CD4-positive, alpha-beta memory T cell (primary cell): ENCODE measurements at regions not wholly inside any gene's neighbourhood (a gene's known extent, or its start where the extent isn't known, plus 50 kb on each side); places are given as distances from the start of the nearest gene placed in this dataset.

Source experiments
- CTCF ChIA-PET: fragments of 350-600 bp; sonication (Branson Sonifier 250); formaldehyde crosslinking; loops from one replicate; lab custom pipeline; 2021; ENCODE audit warnings: inconsistent platforms; ENCODE audit not compliant: partially characterized antibody; lab: Charles Lee
- POLR2A ChIA-PET: fragments of 350-600 bp; sonication (Branson Sonifier 250); formaldehyde crosslinking; loops from one replicate; lab custom pipeline; 2021; ENCODE audit not compliant: partially characterized antibody; lab: Charles Lee
- DNase-seq, 5 donors: peaks; one replicate each; pipeline versions ENCODE4 v3.0.0 to v3.0.0-alpha.2; 2020 to 2022; ENCODE audit warnings: mixed read lengths in 1 of 5
- H3K27ac ChIP-seq: one replicate; pipeline ENCODE4 v1.7.0; 2013; ENCODE audit warnings: low read depth, low read length
- H3K27me3 ChIP-seq: 2 replicates; pipeline ENCODE4 v1.7.0; 2013; ENCODE audit warnings: mild to moderate bottlenecking, low read length, moderate library complexity; ENCODE audit not compliant: insufficient read depth
- H3K36me3 ChIP-seq: 2 replicates; pipeline ENCODE4 v1.7.0; 2013; ENCODE audit warnings: mild to moderate bottlenecking, low read length, moderate library complexity; ENCODE audit not compliant: insufficient read depth
- H3K4me1 ChIP-seq: 2 replicates; pipeline ENCODE4 v1.7.0; 2013; ENCODE audit warnings: mild to moderate bottlenecking, low read length, moderate library complexity; ENCODE audit not compliant: insufficient read depth
- H3K4me3 ChIP-seq, 2 donors: one replicate each; pipeline ENCODE4 v1.7.0; 2013; ENCODE audit warnings: low read length in 2 of 2, mild to moderate bottlenecking in 1 of 2
- H3K9me3 ChIP-seq, 2 donors: one replicate each; pipeline ENCODE4 v1.7.0; 2013; ENCODE audit warnings: low read length in 2 of 2, control low read depth in 1 of 2; ENCODE audit not compliant: control insufficient read depth in 1 of 2
- H3K27ac Mint-ChIP-seq, 7 donors: one replicate each; pipeline ENCODE4 v1.8.0; 2020 to 2021; ENCODE audit warnings: mixed read lengths in 7 of 7, mild to moderate bottlenecking in 6 of 7, inconsistent platforms in 3 of 7, moderate library complexity in 3 of 7
- H3K27me3 Mint-ChIP-seq, 2 donors: one replicate each; pipeline ENCODE4 v1.8.0; 2020 to 2021; ENCODE audit warnings: mixed read lengths in 2 of 2
- H3K36me3 Mint-ChIP-seq, 2 donors: one replicate each; pipeline ENCODE4 v1.8.0; 2020 to 2021; ENCODE audit warnings: mixed read lengths in 2 of 2, inconsistent platforms in 1 of 2, mild to moderate bottlenecking in 1 of 2
- H3K4me1 Mint-ChIP-seq, 4 donors: one replicate each; pipeline ENCODE4 v1.8.0; 2020 to 2021; ENCODE audit warnings: mixed read lengths in 4 of 4, mild to moderate bottlenecking in 1 of 4
- H3K4me3 Mint-ChIP-seq, 8 donors: one replicate each; pipeline ENCODE4 v1.8.0; 2020 to 2021; ENCODE audit warnings: mixed read lengths in 8 of 8, mild to moderate bottlenecking in 7 of 8, moderate library complexity in 6 of 8, inconsistent platforms in 3 of 8
- H3K9me3 Mint-ChIP-seq, 8 donors: one replicate each; pipeline ENCODE4 v1.8.0; 2020 to 2021; ENCODE audit warnings: mixed read lengths in 8 of 8, mild to moderate bottlenecking in 5 of 8, inconsistent platforms in 3 of 8, moderate library complexity in 1 of 8
- intact Hi-C: fragments of 100-400 bp; cut with micrococcal nuclease; formaldehyde crosslinking; loops from one replicate; pipeline ENCODE4 v1.15.1; 2023

GRCh38 chr22:48902001-48902869 lies 925.4 kb downstream of the BRD1 start:
- peaks cover 4 to 6% of the 10 kb centered on the region in 2 donors for H3K27me3 Mint-ChIP-seq
- H3K4me1 ChIP-seq, result no peaks in the 10 kb centered on the region
- no peak overlapping the region for H3K27ac Mint-ChIP-seq
- H3K4me1 Mint-ChIP-seq, result no peaks in the 10 kb centered on the region
- intact Hi-C loops, result no loop called here
- CTCF ChIA-PET, result no interaction called here
- DNase-seq, result no peak
- peaks cover 0 to 2% (median 0%) of the 10 kb centered on the region in 8 donors for H3K9me3 Mint-ChIP-seq
- H3K36me3 Mint-ChIP-seq, result no peaks in the 10 kb centered on the region
- no peaks in the 10 kb centered on the region for H3K27me3 ChIP-seq
- no peak overlapping the region for H3K4me3 Mint-ChIP-seq
- H3K9me3 ChIP-seq, result no peaks in the 10 kb centered on the region
- POLR2A ChIA-PET, result no interaction called here
- H3K4me3 ChIP-seq, result no peak overlapping the region
- H3K36me3 ChIP-seq, result no peaks in the 10 kb centered on the region
- no peak overlapping the region for H3K27ac ChIP-seq

DNA sequence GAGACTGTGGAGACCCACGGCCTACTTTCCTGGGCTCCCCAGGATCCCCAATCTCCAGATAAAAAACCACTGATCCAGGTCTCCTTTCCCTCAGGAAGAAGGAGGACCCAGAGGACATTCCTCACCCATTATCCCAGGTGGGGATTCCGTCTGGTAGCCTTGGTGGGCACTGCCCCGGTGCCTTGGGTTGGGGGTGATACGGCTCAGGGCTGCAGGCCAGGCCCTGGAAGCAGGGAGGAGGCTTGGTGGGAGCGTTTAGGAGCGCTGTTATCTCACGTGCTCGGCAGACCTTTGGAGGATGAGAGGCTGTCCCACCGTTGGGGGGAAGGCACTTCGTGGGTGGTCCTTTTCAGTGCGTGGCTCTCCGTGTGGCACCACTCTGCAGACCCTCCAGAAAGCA lies 926.3 kb downstream of the BRD1 start:
- no peaks in the 10 kb centered on the region for H3K4me1 Mint-ChIP-seq
- Histone ChIP-seq H3K36me3 (no peaks in the 10 kb centered on the region), H3K27ac (no peak overlapping the region), H3K9me3 (no peaks in the 10 kb centered on the region), H3K4me1 (no peaks in the 10 kb centered on the region), H3K4me3 (no peak overlapping the region), H3K27me3 (no peaks in the 10 kb centered on the region)
- H3K4me3 Mint-ChIP-seq, result no peak overlapping the region
- POLR2A ChIA-PET, result no interaction called here
- H3K36me3 Mint-ChIP-seq, result no peaks in the 10 kb centered on the region
- H3K27me3 Mint-ChIP-seq, result peaks cover 0 to 4% of the 10 kb centered on the region in 2 donors
- intact Hi-C loops, result no loop called here
- no peak overlapping the region for H3K27ac Mint-ChIP-seq
- peaks cover 0 to 4% (median 0%) of the 10 kb centered on the region in 8 donors for H3K9me3 Mint-ChIP-seq
- CTCF ChIA-PET, result no interaction called here
- no peak for DNase-seq

DNA sequence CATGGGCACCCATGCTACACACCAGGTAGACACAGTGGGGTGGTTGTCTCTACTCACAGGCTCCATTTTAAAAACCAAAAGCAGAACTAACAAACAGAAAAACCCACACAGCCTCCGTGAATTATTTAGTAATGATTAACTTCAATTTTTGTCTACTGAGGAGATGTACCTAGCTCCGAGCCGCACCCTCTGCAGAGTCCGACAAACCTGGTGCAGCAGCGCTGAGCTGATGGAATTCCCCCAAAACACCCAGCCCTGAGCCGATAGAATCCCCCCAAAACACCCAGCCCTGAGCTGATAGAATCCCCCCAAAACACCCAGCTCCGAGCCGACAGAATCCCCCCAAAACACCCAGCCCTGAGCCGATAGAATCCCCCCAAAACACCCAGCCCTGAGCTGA lies 927.0 kb downstream of the BRD1 start:
- H3K36me3 Mint-ChIP-seq, result no peaks in the 10 kb centered on the region
- H3K4me1 ChIP-seq, result no peaks in the 10 kb centered on the region
- no peaks in the 10 kb centered on the region for H3K4me1 Mint-ChIP-seq
- ChIA-PET CTCF (no interaction called here), POLR2A (no interaction called here)
- peaks cover 0 to 4% of the 10 kb centered on the region in 2 donors for H3K27me3 Mint-ChIP-seq
- H3K27ac ChIP-seq, result no peak overlapping the region
- H3K9me3 Mint-ChIP-seq, result peaks cover 0 to 4% (median 0%) of the 10 kb centered on the region in 8 donors
- no peaks in the 10 kb centered on the region for H3K36me3 ChIP-seq
- H3K4me3 Mint-ChIP-seq, result no peak overlapping the region
- H3K27ac Mint-ChIP-seq, result no peak overlapping the region
- no peaks in the 10 kb centered on the region for H3K9me3 ChIP-seq
- intact Hi-C loops, result no loop called here
- H3K27me3 ChIP-seq, result no peaks in the 10 kb centered on the region
- DNase-seq, result no peak
- no peak overlapping the region for H3K4me3 ChIP-seq

DNA sequence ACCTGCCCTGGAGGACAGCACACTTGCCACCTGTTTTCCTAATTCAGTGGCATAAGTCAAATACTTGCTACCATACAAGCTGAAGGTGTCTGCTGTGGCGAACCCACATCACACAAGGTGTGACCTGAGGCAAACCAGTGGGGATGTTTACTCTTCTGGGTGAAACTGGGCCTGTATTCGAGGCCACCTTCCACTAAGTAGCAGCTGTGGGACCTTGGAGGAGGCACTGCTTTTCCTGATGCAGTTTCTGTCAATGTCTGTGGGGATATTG lies 927.4 kb downstream of the BRD1 start:
- Mint-ChIP-seq H3K4me1 (no peaks in the 10 kb centered on the region), H3K4me3 (no peak overlapping the region), H3K27ac (no peak overlapping the region), H3K27me3 (peaks cover 0 to 4% of the 10 kb centered on the region in 2 donors), H3K36me3 (no peaks in the 10 kb centered on the region), H3K9me3 (peaks cover 0 to 5% (median 0%) of the 10 kb centered on the region in 8 donors)
- no peaks in the 10 kb centered on the region for H3K9me3 ChIP-seq
- H3K36me3 ChIP-seq, result no peaks in the 10 kb centered on the region
- no peaks in the 10 kb centered on the region for H3K27me3 ChIP-seq
- ChIA-PET CTCF (no interaction called here), POLR2A (no interaction called here)
- no peak for DNase-seq
- no peaks in the 10 kb centered on the region for H3K4me1 ChIP-seq
- H3K27ac ChIP-seq, result no peak overlapping the region
- no peak overlapping the region for H3K4me3 ChIP-seq
- intact Hi-C loops, result no loop called here

DNA sequence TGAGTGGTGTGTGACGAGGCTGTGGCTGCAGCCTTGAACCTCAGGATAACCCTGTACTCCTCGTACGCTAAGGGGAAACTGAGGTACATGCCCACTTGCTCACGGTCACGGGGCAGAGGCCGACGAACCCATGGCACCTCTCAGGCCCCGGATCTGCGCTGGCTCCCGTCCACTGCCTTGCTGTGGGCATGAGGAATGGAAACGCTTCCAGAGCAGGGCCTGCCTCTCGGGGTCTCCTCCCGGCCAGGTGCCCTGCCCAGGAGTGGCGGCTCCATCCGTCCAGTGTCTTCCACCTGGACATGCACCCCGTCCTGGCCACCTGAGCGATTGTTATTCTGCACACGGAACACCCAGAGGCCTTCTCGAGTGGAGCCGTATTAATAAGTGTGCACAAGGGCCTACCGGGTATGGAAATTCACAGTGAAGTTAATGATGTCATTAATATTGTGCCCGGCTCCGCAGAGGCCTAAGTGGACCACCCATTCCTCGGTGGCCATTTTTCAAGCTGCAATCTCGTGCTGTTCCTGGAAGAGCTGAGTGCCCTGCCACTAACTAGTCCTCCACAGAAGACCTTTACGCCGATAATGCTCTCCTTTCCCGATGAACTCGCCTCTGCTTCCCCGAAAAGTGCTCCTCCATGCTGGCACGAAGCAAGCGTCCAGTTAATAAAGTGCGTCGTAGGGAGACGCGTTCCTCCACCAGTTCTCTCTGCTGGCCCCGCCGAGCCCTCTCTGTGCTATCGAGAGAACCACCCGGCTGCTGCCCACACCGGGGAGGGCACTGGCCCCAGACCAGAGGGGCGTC lies 927.9 kb downstream of the BRD1 start:
- DNase-seq, result no peak
- peaks cover 0 to 5% (median 0%) of the 10 kb centered on the region in 8 donors for H3K9me3 Mint-ChIP-seq
- no peaks in the 10 kb centered on the region for H3K4me1 Mint-ChIP-seq
- H3K27ac ChIP-seq, result no peak overlapping the region
- H3K36me3 Mint-ChIP-seq, result no peaks in the 10 kb centered on the region
- ChIA-PET POLR2A (no interaction called here), CTCF (no interaction called here)
- no peak overlapping the region for H3K4me3 Mint-ChIP-seq
- no peaks in the 10 kb centered on the region for H3K36me3 ChIP-seq
- H3K27ac Mint-ChIP-seq, result no peak overlapping the region
- intact Hi-C loops, result no loop called here
- peaks cover 0 to 4% of the 10 kb centered on the region in 2 donors for H3K27me3 Mint-ChIP-seq
- H3K27me3 ChIP-seq, result no peaks in the 10 kb centered on the region
- no peak overlapping the region for H3K4me3 ChIP-seq
- H3K9me3 ChIP-seq, result no peaks in the 10 kb centered on the region
- H3K4me1 ChIP-seq, result no peaks in the 10 kb centered on the region

DNA sequence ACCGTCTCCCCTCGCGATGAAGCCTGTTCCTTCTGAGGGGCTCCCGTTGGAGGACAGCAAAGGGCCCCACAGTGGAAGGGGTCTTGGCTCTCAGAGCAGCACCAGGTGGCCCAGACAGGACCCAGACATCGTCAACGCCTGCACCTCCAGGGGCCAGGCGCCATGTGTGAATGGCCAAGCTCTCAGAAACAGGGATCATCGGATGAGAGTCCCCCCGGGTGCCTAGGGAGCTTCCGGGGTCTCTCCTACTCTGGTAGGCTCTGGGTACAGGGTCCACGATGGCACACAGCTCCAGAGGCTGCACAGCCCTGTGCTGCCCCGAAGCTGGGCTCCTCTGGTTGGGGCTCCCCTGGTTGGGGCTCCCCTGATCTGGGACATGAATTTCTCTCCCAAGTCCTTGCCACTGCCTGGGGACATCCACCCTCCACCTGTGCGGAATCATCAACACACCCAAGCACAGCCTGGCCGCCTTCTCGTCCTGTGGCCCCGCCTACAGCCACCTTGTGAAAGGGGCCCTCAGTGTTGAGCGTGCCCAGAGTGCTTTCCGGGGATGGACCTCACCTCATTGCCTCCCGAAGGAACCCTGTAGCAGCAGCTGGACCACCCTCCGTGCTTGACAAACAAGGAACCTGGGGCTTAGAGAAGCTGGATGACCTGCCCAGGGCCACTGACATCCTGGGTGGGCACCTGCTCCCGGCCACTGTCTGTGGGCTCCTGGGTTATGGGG lies 929.0 kb downstream of the BRD1 start:
- no peaks in the 10 kb centered on the region for H3K4me1 Mint-ChIP-seq
- Histone ChIP-seq H3K36me3 (no peaks in the 10 kb centered on the region), H3K4me1 (no peaks in the 10 kb centered on the region), H3K9me3 (no peaks in the 10 kb centered on the region), H3K27me3 (no peaks in the 10 kb centered on the region), H3K27ac (no peak overlapping the region), H3K4me3 (no peak overlapping the region)
- peaks cover 0 to 4% of the 10 kb centered on the region in 2 donors for H3K27me3 Mint-ChIP-seq
- H3K27ac Mint-ChIP-seq, result no peak overlapping the region
- ChIA-PET POLR2A (no interaction called here), CTCF (no interaction called here)
- no peaks in the 10 kb centered on the region for H3K36me3 Mint-ChIP-seq
- H3K4me3 Mint-ChIP-seq, result no peak overlapping the region
- H3K9me3 Mint-ChIP-seq, result peaks cover 0 to 5% (median 0%) of the 10 kb centered on the region in 8 donors
- intact Hi-C loops, result no loop called here
- DNase-seq, result no peak

GRCh38 chr22:48897645-48898370 lies 929.9 kb downstream of the BRD1 start:
- no peaks in the 10 kb centered on the region for H3K36me3 Mint-ChIP-seq
- H3K27ac Mint-ChIP-seq, result no peak overlapping the region
- Histone ChIP-seq H3K27ac (no peak overlapping the region), H3K4me3 (no peak overlapping the region), H3K9me3 (no peaks in the 10 kb centered on the region), H3K4me1 (no peaks in the 10 kb centered on the region), H3K27me3 (no peaks in the 10 kb centered on the region), H3K36me3 (no peaks in the 10 kb centered on the region)
- DNase-seq, result no peak
- H3K27me3 Mint-ChIP-seq, result peaks cover 0 to 3% of the 10 kb centered on the region in 2 donors
- no peaks in the 10 kb centered on the region for H3K4me1 Mint-ChIP-seq
- CTCF ChIA-PET, result no interaction called here
- H3K9me3 Mint-ChIP-seq, result peaks cover 0 to 5% (median 0%) of the 10 kb centered on the region in 8 donors
- intact Hi-C loops, result no loop called here
- POLR2A ChIA-PET, result no interaction called here
- no peak overlapping the region for H3K4me3 Mint-ChIP-seq
